ENCODE measurements at regions not wholly inside any gene's neighbourhood (a gene's known extent, or its start where the extent isn't known, plus 50 kb on each side); places are given as distances from the start of the nearest gene placed in this dataset.
"Not testable (repeated sequence)": the region's sequence is repeated elsewhere in the genome, so short reads cannot be mapped to it uniquely, and the experiment has no call there.

DNA sequence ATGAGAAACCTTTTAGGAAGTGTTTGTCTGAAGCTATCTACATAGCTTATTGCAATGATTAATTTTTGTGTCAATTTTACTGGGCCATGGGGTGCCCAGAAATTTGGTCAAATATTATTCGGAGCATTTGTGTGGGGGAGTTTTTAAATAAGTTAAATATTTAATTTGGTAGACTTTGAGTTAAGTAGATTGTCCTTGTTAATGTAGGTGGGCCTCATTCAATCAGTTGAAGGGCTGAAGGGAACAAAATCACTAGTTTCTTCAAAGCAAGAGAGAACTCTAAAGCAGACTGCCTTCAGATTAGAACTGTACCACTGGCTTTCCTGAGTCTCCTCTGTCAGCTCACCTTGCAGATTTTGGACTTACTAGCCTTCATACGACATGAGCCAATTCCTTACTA lies 1008.6 kb upstream of the ADAMTS5 start:
- no peak overlapping the region for H3K4me3 Mint-ChIP-seq
- no peaks in the 10 kb centered on the region for H3K4me1 Mint-ChIP-seq
- ATAC-seq = no peak

DNA sequence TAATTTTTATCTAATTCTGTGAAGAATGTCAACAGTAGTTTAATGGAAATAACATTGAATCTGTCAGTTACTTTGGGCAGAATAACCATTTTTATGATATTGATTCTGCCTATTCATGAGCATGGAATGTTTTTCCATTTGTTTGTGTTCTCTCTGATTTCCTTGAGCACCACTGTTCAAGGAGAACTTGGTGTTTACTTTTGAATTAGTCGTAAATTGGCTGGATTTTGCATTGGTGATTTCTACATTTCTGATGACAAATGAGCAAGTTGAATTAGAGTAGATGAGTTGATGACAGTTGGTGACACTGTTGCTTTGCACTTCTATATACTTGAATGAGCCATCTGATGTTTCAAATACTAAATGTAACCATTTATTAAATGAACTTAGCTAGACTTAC lies 1007.3 kb upstream of the ADAMTS5 start:
- H3K9me3 Mint-ChIP-seq, H3K4me3 Mint-ChIP-seq, H3K4me1 Mint-ChIP-seq, H3K27me3 Mint-ChIP-seq, H3K27ac Mint-ChIP-seq, H3K36me3 Mint-ChIP-seq, ATAC-seq: not testable (repeated sequence)

More for the DNA sequence above, 1008.6 kb upstream of the ADAMTS5 start:
- no peaks in the 10 kb centered on the region for H3K27me3 Mint-ChIP-seq
- no peak overlapping the region for H3K27ac Mint-ChIP-seq
- H3K36me3 Mint-ChIP-seq = no peaks in the 10 kb centered on the region
- no peaks in the 10 kb centered on the region for H3K9me3 Mint-ChIP-seq

DNA sequence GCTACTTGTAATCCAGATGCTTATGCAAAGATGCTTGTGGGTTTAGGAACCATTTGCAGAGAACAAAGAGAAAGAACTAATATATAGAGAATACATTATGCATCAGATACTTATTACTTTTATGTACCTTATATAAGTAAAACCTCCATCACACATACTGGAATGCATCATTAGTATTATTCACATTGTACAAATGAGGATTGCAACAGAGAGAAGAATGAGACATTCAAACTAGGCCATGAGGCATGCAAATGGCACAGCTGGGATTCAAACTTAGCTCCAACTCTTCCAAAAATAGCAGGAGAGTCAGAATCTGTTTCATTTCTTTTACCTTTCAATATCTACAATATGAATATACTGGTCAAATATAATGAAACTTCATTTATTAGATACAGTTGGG lies 1001.4 kb upstream of the ADAMTS5 start:
- not testable (repeated sequence) for H3K4me3 Mint-ChIP-seq, H3K27ac Mint-ChIP-seq, ATAC-seq, H3K36me3 Mint-ChIP-seq, H3K9me3 Mint-ChIP-seq, H3K4me1 Mint-ChIP-seq, H3K27me3 Mint-ChIP-seq

DNA sequence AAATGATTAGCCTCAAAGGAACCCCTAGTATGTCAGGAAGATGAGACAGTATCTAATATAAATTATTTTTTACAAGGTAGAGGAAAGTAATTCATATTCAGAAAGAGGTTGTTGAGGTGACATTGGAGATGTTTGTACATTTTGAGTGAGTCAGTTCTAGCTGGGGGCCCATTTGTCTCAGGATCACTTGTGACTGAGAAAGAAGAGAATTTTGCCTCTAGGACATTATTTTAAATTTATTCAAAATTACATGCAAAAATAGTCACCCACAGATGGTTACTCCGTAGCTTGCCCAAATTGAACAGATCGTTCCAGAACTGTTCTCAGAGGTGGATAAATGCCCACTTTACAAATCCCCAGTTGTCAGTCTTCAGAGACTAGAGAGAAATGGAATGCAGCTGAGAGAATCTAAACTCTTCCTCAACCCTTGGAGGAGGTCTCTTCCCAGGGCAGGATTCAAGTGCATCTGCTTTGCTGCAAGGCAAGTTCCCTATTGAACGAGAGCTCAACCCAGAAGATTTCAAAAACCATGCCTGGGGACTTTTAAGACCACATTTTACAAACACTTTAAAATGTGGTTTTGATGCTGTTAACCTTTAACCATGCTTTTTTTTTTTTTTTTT lies 987.8 kb upstream of the ADAMTS5 start:
- no peaks in the 10 kb centered on the region for H3K27me3 Mint-ChIP-seq
- no peak overlapping the region for H3K27ac Mint-ChIP-seq
- H3K4me3 Mint-ChIP-seq = no peak overlapping the region
- H3K9me3 Mint-ChIP-seq = no peaks in the 10 kb centered on the region
- no peaks in the 10 kb centered on the region for H3K4me1 Mint-ChIP-seq
- ATAC-seq = no peak
- H3K36me3 Mint-ChIP-seq = no peaks in the 10 kb centered on the region

DNA sequence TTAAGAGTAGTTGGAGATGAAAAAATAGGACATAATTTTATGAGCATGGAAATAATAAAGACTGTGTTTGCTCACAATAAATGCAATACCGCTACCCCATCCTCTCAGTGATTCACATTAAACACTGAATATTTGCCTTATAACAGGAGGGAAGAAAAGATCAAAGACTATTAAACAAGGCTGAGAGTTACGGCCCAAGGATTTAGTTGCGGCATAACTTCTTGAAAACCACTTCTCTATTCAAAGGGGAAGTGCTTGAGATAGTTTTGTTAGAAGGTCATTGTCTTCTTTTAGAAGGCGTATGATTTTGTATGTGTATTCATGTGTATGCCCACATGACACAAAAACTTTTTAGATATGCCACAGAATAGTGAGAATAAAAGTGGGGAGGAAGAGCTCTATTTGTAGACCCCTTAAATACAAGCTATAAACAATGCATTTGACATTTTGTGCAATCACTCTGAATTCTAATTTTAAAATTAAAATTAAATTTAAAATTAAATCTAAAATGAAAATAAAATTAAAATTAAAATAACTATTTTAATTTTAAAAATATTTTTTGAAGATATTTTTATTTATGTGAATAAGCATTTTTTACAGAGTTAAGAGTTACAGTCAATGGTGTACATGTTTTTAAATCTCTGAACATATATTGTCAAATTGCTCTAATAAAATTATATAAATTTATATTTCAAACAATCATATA lies 986.6 kb upstream of the ADAMTS5 start:
- Mint-ChIP-seq H3K9me3 (no peaks in the 10 kb centered on the region), H3K27me3 (no peaks in the 10 kb centered on the region), H3K4me1 (no peaks in the 10 kb centered on the region), H3K27ac (no peak overlapping the region), H3K36me3 (no peaks in the 10 kb centered on the region), H3K4me3 (no peak overlapping the region)
- ATAC-seq = no peak

DNA sequence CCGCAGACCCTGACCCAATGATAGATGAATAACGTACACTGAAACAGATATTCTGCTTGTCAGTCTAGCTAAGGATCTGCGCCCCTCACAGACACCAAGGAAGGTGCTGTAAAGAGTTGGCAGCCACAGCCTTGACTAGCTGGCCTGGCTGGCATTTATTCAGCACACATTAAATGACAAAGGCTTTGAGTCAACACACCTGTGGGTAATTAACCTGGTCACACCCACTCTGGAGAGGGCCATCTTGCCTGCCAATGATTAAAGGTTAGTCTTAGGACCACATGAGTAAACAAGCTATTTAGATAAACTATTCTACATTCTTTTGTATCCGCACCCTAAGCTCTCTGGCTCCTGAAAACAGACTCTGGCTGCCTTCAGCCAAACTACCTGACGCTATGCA lies 982.2 kb upstream of the ADAMTS5 start:
- not testable (repeated sequence) for H3K4me3 Mint-ChIP-seq, H3K36me3 Mint-ChIP-seq, H3K27ac Mint-ChIP-seq, H3K9me3 Mint-ChIP-seq, H3K27me3 Mint-ChIP-seq, H3K4me1 Mint-ChIP-seq, ATAC-seq

DNA sequence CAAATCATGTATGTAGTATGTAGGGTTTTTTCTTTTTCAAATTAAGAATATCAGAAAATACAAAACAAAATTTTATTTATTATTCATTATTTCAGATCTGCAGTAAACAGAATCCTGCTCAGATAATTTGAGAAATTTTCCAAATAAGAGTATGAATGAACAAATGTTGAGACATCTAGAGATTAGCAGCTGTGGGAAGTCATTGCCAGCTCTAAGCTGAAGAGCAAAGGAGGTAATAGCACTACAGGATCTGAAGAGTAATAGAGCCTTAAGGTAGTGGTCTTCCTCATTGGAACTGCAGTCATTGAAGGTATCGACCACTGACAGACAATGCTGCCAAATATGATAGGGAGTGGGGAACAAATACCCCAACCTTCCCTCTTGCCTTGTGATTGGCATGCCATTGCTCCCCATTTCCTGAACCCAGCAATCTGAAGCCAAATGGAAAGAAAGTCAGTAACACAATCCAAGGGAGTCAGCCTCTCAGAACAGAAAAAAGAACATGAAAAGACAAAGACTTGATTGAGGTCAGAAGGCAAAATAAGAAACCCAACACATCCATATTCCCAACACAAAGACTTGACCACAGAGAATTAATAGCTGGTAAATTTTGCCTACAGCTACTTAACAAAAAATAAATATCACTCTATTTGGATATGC lies 963.4 kb upstream of the ADAMTS5 start:
- H3K27ac Mint-ChIP-seq, H3K27me3 Mint-ChIP-seq, H3K9me3 Mint-ChIP-seq, ATAC-seq, H3K36me3 Mint-ChIP-seq, H3K4me3 Mint-ChIP-seq, H3K4me1 Mint-ChIP-seq: not testable (repeated sequence)

DNA sequence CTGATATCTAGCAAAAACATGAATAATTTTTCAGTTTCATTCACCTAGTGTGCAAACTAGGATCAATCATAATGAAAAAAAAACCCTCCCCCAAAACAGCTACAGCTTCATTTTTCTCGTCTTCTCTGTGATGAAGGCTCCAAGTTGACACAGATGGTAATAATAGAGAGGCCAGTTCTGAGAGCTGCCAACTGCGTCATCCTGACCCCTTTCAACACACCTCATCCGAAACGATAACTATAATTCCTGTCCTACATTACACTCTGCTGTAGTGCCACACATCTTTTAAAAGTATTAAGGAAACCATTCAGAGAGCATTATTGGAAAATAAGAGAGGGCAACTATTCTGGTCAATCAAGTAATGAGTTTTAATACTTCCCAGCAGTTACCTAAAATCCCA lies 962.3 kb upstream of the ADAMTS5 start:
- not testable (repeated sequence) for H3K4me1 Mint-ChIP-seq

DNA sequence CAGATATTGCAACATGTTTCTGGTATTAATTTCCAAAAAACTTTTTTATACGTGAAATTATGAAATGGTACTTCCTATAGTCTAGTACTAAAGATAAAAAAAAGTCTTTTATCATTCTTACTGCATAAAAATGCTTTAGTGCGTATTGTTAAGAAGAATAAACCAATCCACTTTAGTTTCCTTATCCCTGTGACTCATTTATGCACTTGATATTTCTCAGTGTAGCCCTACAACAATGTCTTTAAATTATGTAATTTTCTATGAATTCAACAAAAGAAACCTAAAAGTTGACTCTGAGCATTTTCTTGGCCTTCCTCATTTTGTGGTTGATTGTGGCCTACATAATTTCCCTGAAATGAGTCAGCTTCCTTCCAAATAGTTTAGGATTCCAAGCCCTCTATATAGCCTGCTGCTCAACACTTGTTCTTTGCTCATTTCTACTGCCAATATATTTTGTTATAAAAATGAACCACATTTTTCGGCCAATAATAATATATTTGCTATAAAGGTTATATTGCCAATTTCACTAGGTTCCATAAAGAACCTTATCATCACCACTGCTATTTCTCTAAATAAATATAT lies 961.7 kb upstream of the ADAMTS5 start:
- H3K27ac Mint-ChIP-seq, H3K4me1 Mint-ChIP-seq, H3K36me3 Mint-ChIP-seq, H3K9me3 Mint-ChIP-seq, ATAC-seq, H3K4me3 Mint-ChIP-seq, H3K27me3 Mint-ChIP-seq: not testable (repeated sequence)

More for the DNA sequence above, 962.3 kb upstream of the ADAMTS5 start:
- H3K9me3 Mint-ChIP-seq, H3K4me3 Mint-ChIP-seq, H3K36me3 Mint-ChIP-seq, ATAC-seq, H3K27me3 Mint-ChIP-seq, H3K27ac Mint-ChIP-seq: not testable (repeated sequence)

DNA sequence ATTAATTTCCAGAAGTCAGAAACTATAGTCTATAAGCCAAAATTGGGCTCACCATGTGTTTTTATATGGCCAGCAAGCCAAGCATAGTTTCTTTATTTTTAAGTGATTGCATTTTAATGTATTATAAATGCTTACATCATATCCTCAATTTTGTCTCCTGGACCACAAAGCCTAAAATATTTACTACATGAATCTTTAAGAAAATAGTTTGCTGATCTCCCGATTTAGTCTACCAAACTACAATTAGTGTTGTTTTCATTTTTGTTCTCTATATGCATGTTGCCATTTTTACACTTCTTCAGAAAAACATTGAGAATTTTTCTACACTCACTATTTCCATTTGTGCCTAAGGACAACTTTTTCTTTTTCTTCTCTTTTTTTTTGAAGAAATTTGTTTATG lies 954.5 kb upstream of the ADAMTS5 start:
- not testable (repeated sequence) for H3K4me3 Mint-ChIP-seq, H3K36me3 Mint-ChIP-seq, H3K4me1 Mint-ChIP-seq, ATAC-seq, H3K9me3 Mint-ChIP-seq, H3K27ac Mint-ChIP-seq, H3K27me3 Mint-ChIP-seq

DNA sequence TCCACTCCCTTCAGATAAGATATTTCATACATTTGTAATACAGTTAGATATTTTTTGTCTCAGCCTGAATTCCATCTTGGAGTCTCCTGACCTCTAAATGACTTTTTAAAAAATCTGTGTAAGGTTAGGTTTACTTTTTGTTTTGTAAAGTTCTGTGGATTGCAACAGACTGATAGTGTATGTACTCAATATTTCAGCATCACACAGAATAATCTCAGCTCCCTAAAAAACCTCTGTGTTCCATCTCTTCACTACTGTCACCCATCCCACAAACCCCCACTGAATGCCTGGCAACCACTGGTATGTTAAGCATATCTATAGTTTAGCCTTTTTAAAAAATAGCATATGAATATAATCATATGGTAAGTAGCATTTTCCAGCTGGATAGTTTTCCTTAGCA lies 951.1 kb upstream of the ADAMTS5 start:
- H3K9me3 Mint-ChIP-seq, H3K27me3 Mint-ChIP-seq, H3K4me3 Mint-ChIP-seq, ATAC-seq, H3K36me3 Mint-ChIP-seq, H3K27ac Mint-ChIP-seq, H3K4me1 Mint-ChIP-seq: not testable (repeated sequence)

DNA sequence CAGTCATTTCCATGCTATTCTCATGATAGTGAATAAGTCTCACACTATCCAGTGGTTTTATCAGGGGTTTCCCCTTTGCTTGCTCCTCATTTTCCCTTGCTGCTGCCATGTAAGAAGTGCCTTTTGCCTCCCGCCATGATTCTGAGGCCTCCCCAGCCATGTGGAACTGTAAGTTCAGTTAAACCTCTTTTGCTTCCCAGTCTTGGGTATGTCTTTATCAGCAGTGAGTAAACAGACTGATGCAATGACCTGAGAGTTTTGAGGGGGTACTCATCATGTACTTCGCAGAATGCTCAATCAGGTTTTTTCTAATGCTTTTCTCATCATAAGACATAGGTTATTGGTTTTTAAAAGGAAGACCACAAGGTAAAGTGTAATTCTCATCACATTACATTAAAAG lies 949.4 kb upstream of the ADAMTS5 start:
- H3K4me3 Mint-ChIP-seq = not testable (repeated sequence)

DNA sequence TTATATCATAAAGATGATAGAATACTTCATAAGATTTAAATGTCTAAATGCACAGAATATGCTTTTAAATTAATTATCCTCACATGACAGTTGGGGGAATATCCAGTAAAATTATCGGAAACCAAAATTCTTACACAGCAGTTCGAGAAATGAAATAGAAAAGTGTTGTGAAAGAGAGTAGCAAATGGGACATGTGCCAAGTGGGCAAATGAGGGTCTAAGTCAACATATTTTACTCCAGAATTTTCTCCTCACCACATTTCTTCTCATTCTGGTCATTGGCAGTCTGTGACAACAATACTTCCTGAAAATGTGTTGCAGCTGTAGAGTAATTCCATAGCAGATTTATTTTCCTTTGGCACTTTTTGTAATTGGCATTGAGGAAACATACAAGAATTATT lies 945.2 kb upstream of the ADAMTS5 start:
- not testable (repeated sequence) for H3K27ac Mint-ChIP-seq, H3K36me3 Mint-ChIP-seq, H3K4me1 Mint-ChIP-seq, H3K4me3 Mint-ChIP-seq, H3K27me3 Mint-ChIP-seq, ATAC-seq, H3K9me3 Mint-ChIP-seq

More for the DNA sequence above, 949.4 kb upstream of the ADAMTS5 start:
- H3K4me1 Mint-ChIP-seq, H3K9me3 Mint-ChIP-seq, H3K36me3 Mint-ChIP-seq, H3K27ac Mint-ChIP-seq, ATAC-seq, H3K27me3 Mint-ChIP-seq: not testable (repeated sequence)

DNA sequence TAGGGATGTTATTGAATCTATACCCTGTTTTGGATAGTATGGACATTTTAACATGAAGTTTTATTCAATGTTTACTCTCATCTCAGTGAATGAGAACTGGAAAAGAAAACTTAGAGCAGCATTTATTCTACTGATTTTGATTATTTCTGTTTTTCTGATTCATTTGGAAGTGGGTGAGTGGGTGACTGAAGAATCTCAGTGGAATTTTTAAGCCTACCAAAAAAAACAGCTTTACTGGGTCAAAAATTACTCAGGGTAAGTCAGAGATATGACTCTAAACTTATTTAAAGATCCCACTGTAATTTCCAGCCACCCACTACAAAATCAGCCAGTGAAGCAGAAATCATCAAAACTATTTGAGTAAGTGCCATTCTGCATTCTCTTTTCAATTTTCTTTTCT lies 942.6 kb upstream of the ADAMTS5 start:
- H3K27ac Mint-ChIP-seq, ATAC-seq, H3K27me3 Mint-ChIP-seq, H3K36me3 Mint-ChIP-seq, H3K4me3 Mint-ChIP-seq, H3K9me3 Mint-ChIP-seq, H3K4me1 Mint-ChIP-seq: not testable (repeated sequence)

DNA sequence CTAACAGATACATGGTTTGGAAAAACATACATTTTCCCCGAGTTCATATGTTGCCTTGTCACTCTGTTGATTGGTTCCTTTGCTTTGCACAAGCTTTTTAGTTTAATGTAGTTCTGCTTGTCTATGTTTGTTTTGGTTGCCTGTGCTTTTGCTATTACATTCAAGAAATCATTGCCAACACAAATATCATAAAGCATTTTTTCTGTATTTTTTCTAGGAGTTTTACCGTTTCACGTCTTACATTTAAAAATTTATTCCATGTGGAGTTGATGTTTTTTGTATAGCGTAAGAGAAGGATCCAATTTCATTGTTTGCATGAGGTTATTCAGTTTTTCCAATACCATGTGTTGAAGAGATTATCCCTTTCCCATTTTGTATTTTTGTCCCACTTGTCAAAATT lies 941.9 kb upstream of the ADAMTS5 start:
- ATAC-seq, H3K4me3 Mint-ChIP-seq, H3K9me3 Mint-ChIP-seq, H3K27ac Mint-ChIP-seq, H3K27me3 Mint-ChIP-seq, H3K4me1 Mint-ChIP-seq, H3K36me3 Mint-ChIP-seq: not testable (repeated sequence)

DNA sequence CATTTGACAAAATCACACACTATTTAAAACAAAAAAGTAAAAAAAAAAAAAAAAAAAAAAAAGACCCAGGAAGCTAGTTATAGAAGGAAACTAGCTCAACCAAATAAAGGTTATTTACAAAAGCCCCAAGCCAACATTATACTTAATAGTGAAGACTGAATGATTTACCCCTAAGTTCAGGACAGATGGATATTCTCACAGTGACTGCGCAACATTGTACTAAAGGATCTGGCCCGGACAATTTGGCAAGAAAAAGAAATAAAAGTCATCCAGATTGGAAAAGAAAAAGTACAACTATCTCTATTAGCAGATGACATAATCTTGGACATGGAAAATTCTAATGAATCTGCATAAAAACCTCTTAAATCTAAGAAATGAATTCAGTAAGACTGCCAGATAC lies 936.0 kb upstream of the ADAMTS5 start:
- not testable (repeated sequence) for H3K36me3 Mint-ChIP-seq, H3K9me3 Mint-ChIP-seq, H3K4me1 Mint-ChIP-seq, H3K27ac Mint-ChIP-seq, H3K27me3 Mint-ChIP-seq, ATAC-seq, H3K4me3 Mint-ChIP-seq
